ENCODE measurements at regions not wholly inside any gene's neighbourhood (a gene's known extent, or its start where the extent isn't known, plus 50 kb on each side); places are given as distances from the start of the nearest gene placed in this dataset.

DNA sequence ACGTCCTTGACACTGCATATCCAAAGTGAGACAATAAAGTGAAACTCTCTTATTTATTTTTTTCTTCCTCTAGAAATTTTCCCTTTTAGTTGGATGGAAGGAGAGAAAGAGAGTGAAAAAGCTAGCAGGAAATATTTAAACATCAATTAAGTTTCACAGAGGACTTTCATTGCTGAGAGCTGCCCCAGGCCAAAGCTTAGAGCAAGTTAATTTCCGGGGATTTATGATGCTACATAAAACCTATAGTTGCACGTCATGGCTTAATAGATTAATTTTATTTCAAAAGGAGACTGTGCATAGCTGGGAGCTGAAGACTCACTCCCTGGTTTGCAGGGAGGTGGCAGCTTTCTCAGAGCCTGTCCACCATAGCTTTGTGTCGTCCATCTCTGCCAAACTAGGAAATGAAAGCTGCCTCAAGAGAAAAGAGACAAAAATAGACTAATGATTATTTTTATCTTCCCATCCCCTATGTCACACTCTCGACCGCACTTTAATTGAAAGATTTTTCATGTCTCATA, 323.3 kb upstream of the RAB6C start:
- DNase-seq: no peak

DNA sequence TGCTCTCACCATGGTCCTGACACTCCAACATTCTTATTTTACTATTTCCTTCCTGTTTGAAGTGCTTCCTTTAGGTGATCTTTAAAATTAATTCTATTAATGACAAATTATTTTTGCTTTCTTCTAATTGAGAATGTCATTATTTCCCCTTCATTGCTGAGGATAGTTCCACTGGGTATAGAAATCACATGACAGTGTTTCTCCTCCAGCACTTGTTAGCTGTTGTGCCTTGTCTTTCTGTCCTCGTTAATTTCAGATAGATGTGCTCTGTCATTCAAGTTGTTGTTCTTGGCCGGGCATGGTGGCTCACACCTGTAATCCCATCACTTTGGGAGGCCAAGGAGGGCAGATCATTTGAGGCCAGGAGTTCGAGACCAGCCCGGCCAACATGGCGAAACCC, 321.0 kb upstream of the RAB6C start:
- DNase-seq: no peak

DNA sequence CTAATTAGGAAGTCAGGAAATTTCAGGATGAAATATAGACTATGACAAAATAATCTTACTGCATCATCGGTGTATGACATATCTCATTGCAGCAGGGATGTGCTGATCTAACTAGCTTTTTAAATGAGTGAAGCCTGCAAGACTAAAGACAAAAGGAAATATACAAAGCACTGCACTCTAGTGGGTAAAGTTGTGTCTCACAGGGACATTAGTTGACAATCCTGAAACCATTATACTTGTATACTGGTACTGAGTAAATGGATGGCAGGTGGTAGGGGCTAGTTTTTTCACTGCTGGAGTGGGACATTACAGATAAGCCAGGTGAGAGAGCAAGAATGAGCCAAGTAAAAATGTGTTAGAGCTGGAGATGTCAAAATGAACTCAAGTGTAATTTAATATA, 317.5 kb upstream of the RAB6C start:
- no peak for DNase-seq

DNA sequence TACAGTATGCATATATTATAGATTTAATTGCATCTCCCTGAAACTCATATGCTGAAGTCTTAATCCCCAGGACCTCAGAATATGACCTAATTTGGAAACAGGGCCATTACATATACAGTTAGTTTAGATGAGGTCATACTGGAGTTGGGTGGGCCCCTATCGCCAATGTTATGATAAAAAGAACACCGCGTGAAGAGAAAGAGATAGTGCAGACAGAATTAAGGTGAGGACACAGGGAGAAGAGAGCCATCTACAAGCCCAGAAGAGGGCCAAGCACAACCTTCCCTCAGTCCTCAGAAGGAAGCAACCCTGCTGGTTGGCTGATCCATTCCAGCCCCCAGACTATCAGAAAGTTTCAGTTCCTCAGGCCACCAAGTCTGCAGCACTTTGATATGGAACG, 311.9 kb upstream of the RAB6C start:
- no peak for DNase-seq

DNA sequence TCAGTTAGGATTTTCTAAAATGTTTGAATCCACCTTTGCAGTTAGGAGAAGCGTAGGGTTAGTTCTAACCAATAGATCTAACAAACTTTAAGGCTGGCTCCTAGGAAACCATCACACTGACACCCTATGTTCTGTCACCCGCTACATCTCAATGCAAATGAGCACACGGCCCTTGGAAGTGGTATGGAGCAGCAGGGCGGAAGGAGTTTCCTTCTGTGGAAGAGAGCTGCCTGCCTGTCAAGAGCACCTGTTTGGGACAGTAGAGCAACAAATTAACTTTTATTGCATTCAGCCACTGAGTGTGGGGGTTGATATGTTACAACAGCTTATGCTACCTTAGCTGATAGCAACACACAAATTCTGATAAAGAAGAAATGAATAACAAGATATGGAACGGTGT, 306.9 kb upstream of the RAB6C start:
- DNase-seq: no peak

DNA sequence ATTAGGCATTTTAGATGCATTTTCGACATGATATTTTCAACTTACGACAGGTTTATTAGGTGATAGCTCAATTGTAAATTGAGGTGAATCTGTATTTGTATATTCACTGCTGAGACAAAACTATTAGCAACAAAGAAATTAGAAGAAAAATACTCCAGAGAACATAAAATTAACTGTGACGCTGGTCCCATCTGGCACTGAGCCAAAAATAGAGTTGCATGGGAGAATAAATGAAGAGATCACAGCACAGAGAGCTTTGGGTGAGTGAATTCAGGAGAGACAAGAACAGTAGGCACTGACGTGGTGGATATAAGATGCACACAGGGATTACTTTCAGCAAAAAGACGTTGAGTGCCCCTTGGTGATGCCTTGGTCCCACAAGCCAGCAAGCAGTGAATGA, 306.2 kb upstream of the RAB6C start:
- DNase-seq: no peak

GRCh38 chr2:129673847-129674711, 305.4 kb upstream of the RAB6C start:
- DNase-seq: no peak

GRCh38 chr2:129678751-129679150, 300.7 kb upstream of the RAB6C start:
- DNase-seq: no peak

- no peak for DNase-seq
Observed at GRCh38 chr2:129681788-129682187, 297.7 kb upstream of the RAB6C start.

DNA sequence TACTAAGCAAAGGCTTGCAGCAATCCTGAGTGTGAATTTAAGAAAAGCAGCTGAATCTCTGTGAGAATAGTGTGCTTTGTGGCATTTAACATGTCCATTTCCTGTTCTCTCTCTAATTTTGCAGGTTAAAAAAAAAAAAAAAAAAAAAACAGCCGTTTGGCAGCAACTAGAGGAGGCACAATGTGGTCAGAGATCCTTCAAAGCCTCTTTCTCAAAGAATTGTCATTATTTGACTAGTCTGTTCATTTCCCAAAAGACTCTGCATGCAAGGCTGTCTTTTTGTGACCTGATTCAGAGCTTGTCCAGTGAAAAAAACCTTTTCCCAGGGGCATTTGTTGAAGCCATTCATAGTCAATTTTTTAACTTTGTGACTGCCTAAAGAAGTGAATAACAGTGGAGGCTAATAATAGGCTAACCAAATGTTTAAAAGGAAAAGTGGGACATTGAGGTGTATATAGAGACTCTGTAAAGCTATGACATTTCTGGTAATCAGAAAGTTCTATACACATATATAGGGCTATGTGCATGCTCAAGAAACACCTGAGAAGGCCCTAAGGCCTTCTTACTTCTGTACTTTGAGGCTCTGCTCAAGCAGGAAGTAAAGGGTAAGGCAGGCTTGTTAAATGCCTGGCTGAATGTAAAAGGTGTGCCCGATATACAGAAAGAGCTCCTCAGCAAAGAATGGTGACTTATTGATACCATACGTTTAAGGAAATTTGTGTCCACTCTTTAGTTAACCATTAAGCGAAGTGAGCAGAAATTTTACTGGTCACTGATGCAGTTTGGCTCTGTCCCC, 289.6 kb upstream of the RAB6C start:
- no peak for DNase-seq

DNA sequence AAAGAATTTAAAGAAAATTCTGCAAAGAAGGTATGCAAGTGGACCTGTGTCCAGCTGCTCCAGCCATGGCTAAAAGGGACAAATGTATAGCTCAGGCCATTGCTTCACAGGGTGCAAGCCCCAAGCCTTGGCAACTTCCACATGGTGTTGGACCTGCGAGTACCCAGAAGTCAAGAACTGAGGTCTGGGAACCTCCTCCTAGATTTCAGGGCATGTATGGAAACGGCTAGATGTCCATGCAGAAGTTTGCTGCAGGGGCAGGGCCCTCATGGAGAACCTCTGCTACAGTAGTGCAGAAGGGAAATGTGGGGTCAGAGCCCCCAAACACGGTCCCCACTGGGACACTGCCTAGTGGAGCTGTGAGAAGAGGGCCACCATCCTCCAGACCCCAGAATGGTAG, 284.0 kb upstream of the RAB6C start:
- DNase-seq: no peak

DNA sequence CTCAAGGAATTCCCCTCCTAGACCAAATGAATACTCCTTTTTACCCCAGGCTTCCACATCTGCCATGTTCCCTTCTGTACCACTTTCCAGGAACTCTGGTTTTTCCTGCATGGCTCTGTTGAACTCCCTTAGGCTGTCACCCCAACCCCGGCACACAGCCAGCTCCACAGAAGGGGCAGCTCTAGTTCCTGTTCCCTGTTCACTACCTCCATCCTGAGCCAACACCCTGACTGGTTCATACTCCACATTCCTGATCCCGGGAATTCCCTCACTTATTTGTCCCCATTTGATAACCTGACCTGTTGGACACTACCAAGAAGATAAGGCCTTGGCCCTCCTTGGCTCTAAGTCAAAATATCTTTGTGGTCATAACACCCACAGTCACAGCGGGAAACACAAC, 280.9 kb upstream of the RAB6C start:
- no peak for DNase-seq

- no peak for DNase-seq
Observed at GRCh38 chr2:129699781-129700573, 279.5 kb upstream of the RAB6C start.

DNA sequence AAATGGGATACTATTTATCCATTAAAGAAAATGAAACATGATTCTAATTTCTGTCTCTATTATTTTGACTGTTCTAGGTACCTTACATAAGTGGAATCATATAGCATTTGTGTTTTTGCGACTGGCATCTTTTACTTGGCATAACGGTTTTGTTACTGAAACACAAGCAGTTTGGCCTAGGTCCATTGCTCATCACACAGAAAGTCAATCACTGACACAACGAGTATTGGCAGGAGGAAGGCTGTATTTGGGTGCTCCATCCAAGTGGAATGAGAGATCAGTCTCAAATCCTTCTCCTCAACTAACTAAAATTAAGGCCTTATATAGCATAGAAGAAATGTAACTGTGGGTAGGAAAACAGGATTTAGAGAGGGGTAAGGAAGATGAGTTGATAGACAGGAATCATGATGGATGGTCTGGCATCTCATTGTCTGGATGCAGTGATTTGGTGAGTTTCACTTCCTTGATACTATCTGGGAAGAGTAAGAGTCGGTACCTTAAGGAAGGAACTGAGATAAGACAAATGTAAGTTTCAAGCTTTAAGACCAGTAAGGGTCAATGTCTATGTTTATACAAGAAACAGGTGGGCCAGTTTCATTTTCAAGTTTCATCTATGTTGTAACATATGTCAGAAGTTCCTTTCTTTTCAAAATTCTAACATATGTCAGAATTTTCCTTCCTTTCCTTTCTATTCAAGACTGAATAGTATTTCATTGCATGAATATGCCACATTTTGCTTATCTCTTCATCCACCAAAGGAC, 276.9 kb upstream of the RAB6C start:
- DNase-seq: no peak

DNA sequence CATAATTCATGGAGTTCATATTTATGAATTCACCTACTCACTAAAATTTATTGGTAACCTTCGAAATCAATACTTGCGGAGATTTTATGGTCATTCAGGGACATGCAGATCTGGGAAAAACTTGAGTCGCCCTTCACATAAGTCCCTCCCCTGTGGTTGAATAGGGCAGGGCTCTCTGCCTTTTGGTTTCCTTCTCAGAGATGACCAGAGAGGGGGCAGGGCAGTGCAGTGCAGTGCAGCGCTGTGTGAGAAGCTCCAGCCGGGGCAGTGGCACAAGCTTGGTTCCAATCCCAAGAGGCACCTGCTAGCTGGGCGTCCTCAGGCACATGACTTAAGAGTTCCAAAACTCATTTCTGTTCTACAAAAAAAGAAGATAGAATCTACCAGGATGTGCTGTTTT, 274.4 kb upstream of the RAB6C start:
- no peak for DNase-seq

GRCh38 chr2:129707800-129708199, 271.7 kb upstream of the RAB6C start:
- no peak for DNase-seq

GRCh38 chr2:129708221-129708967, 271.1 kb upstream of the RAB6C start:
- DNase-seq: no peak

DNA sequence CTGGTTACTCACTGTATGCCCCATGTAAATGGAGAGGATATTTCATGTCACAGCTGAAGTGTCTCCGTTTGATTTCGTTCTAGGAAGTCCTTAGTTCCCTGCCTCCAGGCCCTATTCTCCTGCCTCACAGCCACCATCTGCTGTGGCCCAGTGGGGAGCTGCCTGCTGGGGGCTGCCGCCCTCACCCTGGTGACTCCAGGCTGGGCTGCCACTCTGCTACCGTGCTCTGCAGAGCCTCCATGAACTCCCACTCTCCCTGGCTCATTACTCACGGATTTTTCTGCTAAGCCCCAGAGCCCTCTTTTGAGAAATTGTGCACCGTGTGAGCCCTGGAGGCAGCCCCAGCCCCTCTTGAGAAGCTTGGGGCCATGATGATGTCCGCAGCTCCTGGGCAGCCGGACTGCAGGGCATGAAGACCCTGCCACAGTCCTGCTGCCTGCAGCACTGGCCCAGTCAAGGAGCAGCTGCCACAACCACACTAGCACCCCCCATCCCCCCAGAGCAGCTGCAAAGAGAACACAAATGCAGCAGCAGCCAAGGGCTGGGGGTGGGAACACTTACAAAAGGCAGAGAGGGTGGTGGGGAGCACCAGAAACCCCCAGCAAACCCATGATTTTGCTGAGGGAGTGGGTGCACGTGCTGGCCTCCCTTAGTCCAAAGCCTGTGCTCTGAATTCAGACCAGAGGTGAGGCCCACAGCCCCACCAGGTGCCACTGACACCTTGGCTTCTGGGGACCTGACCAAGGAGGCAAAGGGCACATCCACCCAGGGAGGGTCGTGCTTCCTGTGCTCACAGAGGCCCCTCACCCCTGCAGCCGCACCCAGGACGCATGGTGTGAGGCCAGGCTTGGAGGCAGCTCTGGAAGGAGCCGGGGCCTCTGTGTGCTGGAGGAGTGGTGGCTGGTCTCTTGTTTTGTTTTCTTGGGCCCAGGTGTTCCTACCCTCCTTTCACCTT, 270.2 kb upstream of the RAB6C start:
- DNase-seq: no peak

DNA sequence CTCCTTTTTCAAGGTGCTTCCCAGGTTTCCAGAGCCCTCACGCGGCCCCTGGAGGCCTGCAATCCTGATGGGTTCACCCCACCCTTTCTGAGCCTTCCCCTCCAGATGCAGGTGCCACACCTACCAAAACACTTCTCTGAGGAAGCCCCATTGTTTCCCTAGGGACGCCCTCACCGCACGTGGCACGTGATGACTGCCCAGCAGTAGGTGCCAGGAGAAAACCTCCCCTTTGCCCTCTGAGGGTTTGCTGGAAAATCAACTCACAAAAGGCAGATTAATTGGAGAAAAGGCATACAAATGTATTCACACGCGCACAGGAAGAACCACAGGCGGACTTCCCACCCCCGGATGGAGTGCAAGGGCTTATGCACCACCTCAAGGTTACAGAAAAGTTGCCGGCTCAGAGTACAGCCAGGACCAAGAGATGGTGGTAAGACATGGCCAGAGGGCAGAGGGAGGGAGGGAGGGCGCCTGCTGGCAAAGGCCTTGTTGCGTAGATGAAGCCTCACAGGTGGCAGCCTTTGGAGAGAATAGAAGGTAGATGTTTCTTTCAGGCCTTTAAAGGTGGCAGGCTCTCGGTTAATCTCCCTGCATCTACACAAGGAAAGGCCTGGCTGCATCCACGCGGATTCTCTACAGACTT, 269.4 kb upstream of the RAB6C start:
- DNase-seq: no peak

All from EL (cell line).